ENCODE measurements at regions not wholly inside any gene's neighbourhood (a gene's known extent, or its start where the extent isn't known, plus 50 kb on each side); places are given as distances from the start of the nearest gene placed in this dataset.
"Not testable (repeated sequence)": the region's sequence is repeated elsewhere in the genome, so short reads cannot be mapped to it uniquely, and the experiment has no call there.

DNA sequence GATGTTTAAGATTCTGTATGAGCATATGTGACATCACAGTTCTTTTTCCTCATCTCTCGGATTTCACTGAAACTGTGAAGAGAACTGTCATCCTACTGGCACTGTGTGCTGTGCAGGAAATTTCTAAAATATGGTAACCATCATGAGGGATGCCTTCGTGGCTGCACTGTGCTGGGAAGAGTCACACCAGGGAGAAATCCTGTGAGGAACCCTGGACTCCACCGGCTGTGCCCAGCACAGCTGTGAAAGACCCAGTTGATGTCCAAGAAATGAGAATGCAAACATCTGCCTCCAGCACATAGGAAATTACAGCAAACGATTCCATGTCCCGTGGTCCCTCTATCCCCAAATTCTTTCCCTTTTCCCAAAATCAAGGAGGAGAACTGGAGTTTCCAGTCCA is 475.4 kb downstream of the GOLGA6L6 start:
- TF ChIP-seq, protein P1, sequence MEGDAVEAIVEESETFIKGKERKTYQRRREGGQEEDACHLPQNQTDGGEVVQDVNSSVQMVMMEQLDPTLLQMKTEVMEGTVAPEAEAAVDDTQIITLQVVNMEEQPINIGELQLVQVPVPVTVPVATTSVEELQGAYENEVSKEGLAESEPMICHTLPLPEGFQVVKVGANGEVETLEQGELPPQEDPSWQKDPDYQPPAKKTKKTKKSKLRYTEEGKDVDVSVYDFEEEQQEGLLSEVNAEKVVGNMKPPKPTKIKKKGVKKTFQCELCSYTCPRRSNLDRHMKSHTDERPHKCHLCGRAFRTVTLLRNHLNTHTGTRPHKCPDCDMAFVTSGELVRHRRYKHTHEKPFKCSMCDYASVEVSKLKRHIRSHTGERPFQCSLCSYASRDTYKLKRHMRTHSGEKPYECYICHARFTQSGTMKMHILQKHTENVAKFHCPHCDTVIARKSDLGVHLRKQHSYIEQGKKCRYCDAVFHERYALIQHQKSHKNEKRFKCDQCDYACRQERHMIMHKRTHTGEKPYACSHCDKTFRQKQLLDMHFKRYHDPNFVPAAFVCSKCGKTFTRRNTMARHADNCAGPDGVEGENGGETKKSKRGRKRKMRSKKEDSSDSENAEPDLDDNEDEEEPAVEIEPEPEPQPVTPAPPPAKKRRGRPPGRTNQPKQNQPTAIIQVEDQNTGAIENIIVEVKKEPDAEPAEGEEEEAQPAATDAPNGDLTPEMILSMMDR (IDR thresholded peaks at IDR 0.05), result not testable (repeated sequence)
- not testable (repeated sequence) for TF ChIP-seq ZFX (IDR thresholded peaks at IDR 0.05; ENCODE audit: borderline replicate concordance)

Data from 22Rv1 (cell line).